ENCODE measurements at regions not wholly inside any gene's neighbourhood (a gene's known extent, or its start where the extent isn't known, plus 50 kb on each side); places are given as distances from the start of the nearest gene placed in this dataset.

- 51 to 59% methylated on average over 5 of the region's 5 CpGs for WGBS, 2 donors
- Histone ChIP-seq H3K27me3 (ENCODE audit: control insufficient read depth in 1 of 2, insufficient read depth in 2 of 2, low read length in 1 of 2) (no peaks in the 10 kb centered on the region), H3K27ac (ENCODE audit: low read depth in 1 of 2, low read length in 2 of 2) (no peak overlapping the region), H3K4me3 (ENCODE audit: low read length in 2 of 2) (no peak overlapping the region), H3K36me3 (ENCODE audit: control insufficient read depth in 1 of 2, insufficient read depth in 2 of 2, low read length in 1 of 2) (no peaks in the 10 kb centered on the region), H3K9me3 (ENCODE audit: control insufficient read depth, low read length) (no peaks in the 10 kb centered on the region), H3K4me1 (ENCODE audit: control insufficient read depth in 1 of 2, insufficient read depth in 2 of 2, low read length in 2 of 2) (no peaks in the 10 kb centered on the region)
- intact Hi-C loops (cut with DNase I): no loop called here
- DNase-seq (no peak), ATAC-seq (ENCODE audit: low FRiP score) (peak; percentile 7)
These were observed 641.0 kb downstream of the PLPP3 start for GRCh38 chr1:55938376-55938850.

GRCh38 chr1:55937840-55938375 is 641.5 kb downstream of the PLPP3 start:
- DNase-seq: peak in 1 of 2 donors; percentile 51
- Histone ChIP-seq H3K27me3 (ENCODE audit: control insufficient read depth in 1 of 2, insufficient read depth in 2 of 2, low read length in 1 of 2) (no peaks in the 10 kb centered on the region), H3K4me1 (ENCODE audit: control insufficient read depth in 1 of 2, insufficient read depth in 2 of 2, low read length in 2 of 2) (no peaks in the 10 kb centered on the region), H3K27ac (ENCODE audit: low read depth in 1 of 2, low read length in 2 of 2) (no peak overlapping the region), H3K9me3 (ENCODE audit: control insufficient read depth, low read length) (no peaks in the 10 kb centered on the region), H3K36me3 (ENCODE audit: control insufficient read depth in 1 of 2, insufficient read depth in 2 of 2, low read length in 1 of 2) (no peaks in the 10 kb centered on the region), H3K4me3 (ENCODE audit: low read length in 2 of 2) (no peak overlapping the region)
- intact Hi-C loops (cut with DNase I): no loop called here
- ATAC-seq (ENCODE audit: low FRiP score): peak; percentile 19
- whole genome bisulfite sequencing, 2 donors: 80 to 84% methylated on average over 3 of the region's 3 CpGs

GRCh38 chr1:55935236-55935635 is 644.1 kb downstream of the PLPP3 start:
- Histone ChIP-seq H3K27ac (ENCODE audit: low read depth in 1 of 2, low read length in 2 of 2) (no peak overlapping the region), H3K9me3 (ENCODE audit: control insufficient read depth, low read length) (no peaks in the 10 kb centered on the region), H3K27me3 (ENCODE audit: control insufficient read depth in 1 of 2, insufficient read depth in 2 of 2, low read length in 1 of 2) (no peaks in the 10 kb centered on the region), H3K4me3 (ENCODE audit: low read length in 2 of 2) (no peak overlapping the region), H3K4me1 (ENCODE audit: control insufficient read depth in 1 of 2, insufficient read depth in 2 of 2, low read length in 2 of 2) (no peaks in the 10 kb centered on the region), H3K36me3 (ENCODE audit: control insufficient read depth in 1 of 2, insufficient read depth in 2 of 2, low read length in 1 of 2) (no peaks in the 10 kb centered on the region)
- DNase-seq: no peak
- 35 to 85% methylated on average over 2 to 5 of the region's 5 CpGs for WGBS, 2 donors
- no peak for ATAC-seq (ENCODE audit: low FRiP score)
- intact Hi-C loops (cut with DNase I): no loop called here

- intact Hi-C loops (cut with DNase I): no loop called here
- Histone ChIP-seq H3K27ac (ENCODE audit: low read depth in 1 of 2, low read length in 2 of 2) (no peak overlapping the region), H3K4me3 (ENCODE audit: low read length in 2 of 2) (no peak overlapping the region), H3K4me1 (ENCODE audit: control insufficient read depth in 1 of 2, insufficient read depth in 2 of 2, low read length in 2 of 2) (no peaks in the 10 kb centered on the region), H3K36me3 (ENCODE audit: control insufficient read depth in 1 of 2, insufficient read depth in 2 of 2, low read length in 1 of 2) (no peaks in the 10 kb centered on the region), H3K27me3 (ENCODE audit: control insufficient read depth in 1 of 2, insufficient read depth in 2 of 2, low read length in 1 of 2) (no peaks in the 10 kb centered on the region), H3K9me3 (ENCODE audit: control insufficient read depth, low read length) (no peaks in the 10 kb centered on the region)
- ATAC-seq (ENCODE audit: low FRiP score) (no peak), DNase-seq (no peak)
- WGBS, 2 donors: 97 to 100% methylated on average over 1 of the region's 1 CpG
These were observed 647.0 kb downstream of the PLPP3 start for GRCh38 chr1:55932402-55932801.

- WGBS, 2 donors: 63 to 68% methylated on average over 4 of the region's 4 CpGs
- intact Hi-C loops (cut with DNase I): no loop called here
- DNase-seq (no peak), ATAC-seq (ENCODE audit: low FRiP score) (peak; percentile 20)
- H3K27me3 ChIP-seq (ENCODE audit: control insufficient read depth in 1 of 2, insufficient read depth in 2 of 2, low read length in 1 of 2): no peaks in the 10 kb centered on the region
- no peaks in the 10 kb centered on the region for H3K9me3 ChIP-seq (ENCODE audit: control insufficient read depth, low read length)
- H3K4me1 ChIP-seq (ENCODE audit: control insufficient read depth in 1 of 2, insufficient read depth in 2 of 2, low read length in 2 of 2): no peaks in the 10 kb centered on the region
- no peak overlapping the region for H3K27ac ChIP-seq (ENCODE audit: low read depth in 1 of 2, low read length in 2 of 2)
- no peaks in the 10 kb centered on the region for H3K36me3 ChIP-seq (ENCODE audit: control insufficient read depth in 1 of 2, insufficient read depth in 2 of 2, low read length in 1 of 2)
- H3K4me3 ChIP-seq (ENCODE audit: low read length in 2 of 2): no peak overlapping the region
These were observed 648.1 kb downstream of the PLPP3 start for GRCh38 chr1:55931081-55931940.

- Histone ChIP-seq H3K4me3 (ENCODE audit: low read length in 2 of 2) (no peak overlapping the region), H3K4me1 (ENCODE audit: control insufficient read depth in 1 of 2, insufficient read depth in 2 of 2, low read length in 2 of 2) (no peaks in the 10 kb centered on the region), H3K27ac (ENCODE audit: low read depth in 1 of 2, low read length in 2 of 2) (no peak overlapping the region), H3K36me3 (ENCODE audit: control insufficient read depth in 1 of 2, insufficient read depth in 2 of 2, low read length in 1 of 2) (no peaks in the 10 kb centered on the region), H3K9me3 (ENCODE audit: control insufficient read depth, low read length) (no peaks in the 10 kb centered on the region), H3K27me3 (ENCODE audit: control insufficient read depth in 1 of 2, insufficient read depth in 2 of 2, low read length in 1 of 2) (no peaks in the 10 kb centered on the region)
- intact Hi-C loops (cut with DNase I): no loop called here
- ATAC-seq (ENCODE audit: low FRiP score) (no peak), DNase-seq (peak in 1 of 2 donors; percentile 36)
- 94% methylated on average over 1 of the region's 1 CpG for WGBS, 2 donors
These were observed 649.7 kb downstream of the PLPP3 start for GRCh38 chr1:55929652-55930051.

GRCh38 chr1:55928576-55928975 is 650.8 kb downstream of the PLPP3 start:
- no peak for ATAC-seq (ENCODE audit: low FRiP score)

GRCh38 chr1:55927702-55928290 is 651.6 kb downstream of the PLPP3 start:
- H3K36me3 ChIP-seq (ENCODE audit: control insufficient read depth in 1 of 2, insufficient read depth in 2 of 2, low read length in 1 of 2): no peaks in the 10 kb centered on the region
- H3K9me3 ChIP-seq (ENCODE audit: control insufficient read depth, low read length): no peaks in the 10 kb centered on the region
- no peak overlapping the region for H3K27ac ChIP-seq (ENCODE audit: low read depth in 1 of 2, low read length in 2 of 2)
- DNase-seq: no peak
- H3K4me1 ChIP-seq (ENCODE audit: control insufficient read depth in 1 of 2, insufficient read depth in 2 of 2, low read length in 2 of 2): no peaks in the 10 kb centered on the region
- ATAC-seq (ENCODE audit: low FRiP score): no peak
- H3K27me3 ChIP-seq (ENCODE audit: control insufficient read depth in 1 of 2, insufficient read depth in 2 of 2, low read length in 1 of 2): no peaks in the 10 kb centered on the region
- no peak overlapping the region for H3K4me3 ChIP-seq (ENCODE audit: low read length in 2 of 2)
- WGBS, 2 donors: 71 to 79% methylated on average over 1 of the region's 1 CpG
- intact Hi-C loops (cut with DNase I): no loop called here

More at GRCh38 chr1:55928576-55928975, 650.8 kb downstream of the PLPP3 start:
- H3K4me3 ChIP-seq (ENCODE audit: low read length in 2 of 2): no peak overlapping the region
- H3K27me3 ChIP-seq (ENCODE audit: control insufficient read depth in 1 of 2, insufficient read depth in 2 of 2, low read length in 1 of 2): no peaks in the 10 kb centered on the region
- H3K36me3 ChIP-seq (ENCODE audit: control insufficient read depth in 1 of 2, insufficient read depth in 2 of 2, low read length in 1 of 2): no peaks in the 10 kb centered on the region
- intact Hi-C loops (cut with DNase I): no loop called here
- 57 to 58% methylated on average over 2 of the region's 2 CpGs for WGBS, 2 donors
- DNase-seq: no peak
- H3K9me3 ChIP-seq (ENCODE audit: control insufficient read depth, low read length): no peaks in the 10 kb centered on the region
- no peaks in the 10 kb centered on the region for H3K4me1 ChIP-seq (ENCODE audit: control insufficient read depth in 1 of 2, insufficient read depth in 2 of 2, low read length in 2 of 2)
- no peak overlapping the region for H3K27ac ChIP-seq (ENCODE audit: low read depth in 1 of 2, low read length in 2 of 2)

Data from aorta (tissue), 5 donors.